ENCODE measurements at regions not wholly inside any gene's neighbourhood (a gene's known extent, or its start where the extent isn't known, plus 50 kb on each side); places are given as distances from the start of the nearest gene placed in this dataset.

- H3K79me2 ChIP-seq (ENCODE audit: control insufficient read depth, insufficient read depth, low read length): no peaks in the 10 kb centered on the region
- intact Hi-C loops (cut with micrococcal nuclease): no loop called here
- BruUV-seq (replicated peaks): no TSS peak
- H3K27ac ChIP-seq (ENCODE audit: insufficient read depth, low read depth, low read length): no peak overlapping the region
- H3K4me1 ChIP-seq (ENCODE audit: control insufficient read depth, extremely low read depth, insufficient read depth, low read length): no peaks in the 10 kb centered on the region
- POLR2A ChIA-PET: no interaction called here
- CTCF ChIA-PET: interaction anchor here (1.4 kb wide), 1 partner anchor 9 kb away, joined by 4 read pairs; no protein-coding TSS in a partner anchor
- H3K9me3 ChIP-seq (replicated peaks; ENCODE audit: control insufficient read depth, insufficient read depth, low read length): no peaks in the 10 kb centered on the region
- no peaks in the 10 kb centered on the region for H3K36me3 ChIP-seq (ENCODE audit: control insufficient read depth in 2 of 2, extremely low read depth in 1 of 2, insufficient read depth in 2 of 2, low read length in 2 of 2)
- H3K9ac ChIP-seq (replicated peaks; ENCODE audit: extremely low read depth, insufficient read depth, low read length): no peak overlapping the region
- no peak overlapping the region for H3K4me3 ChIP-seq (replicated peaks in 1 of 3; ENCODE audit: insufficient read depth in 1 of 3, low read depth in 1 of 3, low read length in 3 of 3)
- no peaks in the 10 kb centered on the region for H3K27me3 ChIP-seq (ENCODE audit: control insufficient read depth in 2 of 2, insufficient read depth in 2 of 2, low read length in 2 of 2)
- FAIRE-seq (no peak), DNase-seq (ENCODE audit: low read depth, low spot score) (no peak)
- dilution Hi-C loops (cut with MboI; ENCODE audit: extremely low pct_ligation_motif_present, low sequenced_read_pairs): no loop called here
- no peak overlapping the region for H3K4me2 ChIP-seq (ENCODE audit: insufficient read depth, low read length)
- H2AFZ ChIP-seq (ENCODE audit: low read depth, low read length): no peak overlapping the region
- no peaks in the 10 kb centered on the region for H3K9me1 ChIP-seq (replicated peaks; ENCODE audit: control insufficient read depth, extremely low read depth, insufficient read depth, low read length)
- no peaks in the 10 kb centered on the region for H4K20me1 ChIP-seq (replicated peaks; ENCODE audit: control insufficient read depth, extremely low read depth, insufficient read depth, low read length)
- TF ChIP-seq CTCF (IDR thresholded peaks at IDR 0.05; ENCODE audit: extremely low read depth in 1 of 2, insufficient read depth in 1 of 2, low read depth in 1 of 2, low read length in 2 of 2) (no peak), POLR2AphosphoS5 (IDR thresholded peaks at IDR 0.05; ENCODE audit: insufficient read depth, low read depth, low read length) (no peak), POLR2A (IDR thresholded peaks at IDR 0.05; ENCODE audit: low read depth, low read length) (no peak), JUN (IDR thresholded peaks at IDR 0.05; ENCODE audit: borderline replicate concordance, insufficient read depth, insufficient read length, low read depth) (no peak), FOS (IDR thresholded peaks at IDR 0.05; ENCODE audit: borderline replicate concordance, insufficient read depth, low read length) (no peak), EZH2 (IDR thresholded peaks at IDR 0.05; ENCODE audit: borderline replicate concordance, low read depth, low read length, severe bottlenecking) (no peak), GATA2 (IDR thresholded peaks at IDR 0.05; ENCODE audit: insufficient read depth, insufficient read length, low read depth, low read length) (no peak), MYC (IDR thresholded peaks at IDR 0.05; ENCODE audit: low read depth, low read length) (no peak)
- TF ChIP-seq, protein P1, sequence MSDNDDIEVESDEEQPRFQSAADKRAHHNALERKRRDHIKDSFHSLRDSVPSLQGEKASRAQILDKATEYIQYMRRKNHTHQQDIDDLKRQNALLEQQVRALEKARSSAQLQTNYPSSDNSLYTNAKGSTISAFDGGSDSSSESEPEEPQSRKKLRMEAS (IDR thresholded peaks at IDR 0.05; ENCODE audit: insufficient read depth, insufficient read length): no peak
Measured at GRCh38 chr6:94401311-94401710, 982.0 kb upstream of the EPHA7 start.
